ENCODE measurements at regions not wholly inside any gene's neighbourhood (a gene's known extent, or its start where the extent isn't known, plus 50 kb on each side); places are given as distances from the start of the nearest gene placed in this dataset.

- Mint-ChIP-seq H3K4me3 (no peak overlapping the region), H3K4me1 (ENCODE audit: low read depth) (no peaks in the 10 kb centered on the region), H3K27me3 (peaks cover 2% of the 10 kb centered on the region), H3K36me3 (ENCODE audit: low read depth) (no peaks in the 10 kb centered on the region), H3K27ac (no peak overlapping the region), H3K9me3 (no peaks in the 10 kb centered on the region)
- intact Hi-C loops (cut with micrococcal nuclease) = no loop called here
Observed at GRCh38 chr14:94717808-94718207, 52.1 kb downstream of the GSC start.

GRCh38 chr14:94716976-94717375 lies 52.9 kb downstream of the GSC start:
- no peaks in the 10 kb centered on the region for H3K36me3 Mint-ChIP-seq (ENCODE audit: low read depth)
- H3K27me3 Mint-ChIP-seq = peaks cover 3% of the 10 kb centered on the region
- no peaks in the 10 kb centered on the region for H3K4me1 Mint-ChIP-seq (ENCODE audit: low read depth)
- intact Hi-C loops (cut with micrococcal nuclease) = no loop called here
- H3K27ac Mint-ChIP-seq = no peak overlapping the region
- no peaks in the 10 kb centered on the region for H3K9me3 Mint-ChIP-seq
- H3K4me3 Mint-ChIP-seq = no peak overlapping the region

- Mint-ChIP-seq H3K4me3 (no peak overlapping the region), H3K9me3 (no peaks in the 10 kb centered on the region), H3K27me3 (peaks cover 6% of the 10 kb centered on the region), H3K4me1 (ENCODE audit: low read depth) (no peaks in the 10 kb centered on the region), H3K36me3 (ENCODE audit: low read depth) (no peaks in the 10 kb centered on the region), H3K27ac (no peak overlapping the region)
- intact Hi-C loops (cut with micrococcal nuclease) = no loop called here
Observed at GRCh38 chr14:94713115-94713514, 56.8 kb downstream of the GSC start.

- Mint-ChIP-seq H3K4me3 (no peak overlapping the region), H3K27me3 (peaks cover 10% of the 10 kb centered on the region), H3K9me3 (no peaks in the 10 kb centered on the region), H3K4me1 (ENCODE audit: low read depth) (no peaks in the 10 kb centered on the region), H3K27ac (no peak overlapping the region), H3K36me3 (ENCODE audit: low read depth) (no peaks in the 10 kb centered on the region)
- intact Hi-C loops (cut with micrococcal nuclease) = no loop called here
Observed at GRCh38 chr14:94710731-94711130, 59.2 kb downstream of the GSC start.

GRCh38 chr14:94707494-94707893 lies 62.4 kb downstream of the GSC start:
- H3K27ac Mint-ChIP-seq = no peak overlapping the region
- H3K4me3 Mint-ChIP-seq = no peak overlapping the region
- H3K4me1 Mint-ChIP-seq (ENCODE audit: low read depth) = no peaks in the 10 kb centered on the region
- no peaks in the 10 kb centered on the region for H3K36me3 Mint-ChIP-seq (ENCODE audit: low read depth)
- intact Hi-C loops (cut with micrococcal nuclease) = no loop called here
- H3K9me3 Mint-ChIP-seq = no peaks in the 10 kb centered on the region
- H3K27me3 Mint-ChIP-seq = peaks cover 7% of the 10 kb centered on the region

GRCh38 chr14:94706133-94706532 lies 63.8 kb downstream of the GSC start:
- Mint-ChIP-seq H3K9me3 (no peaks in the 10 kb centered on the region), H3K27ac (no peak overlapping the region), H3K36me3 (ENCODE audit: low read depth) (no peaks in the 10 kb centered on the region), H3K4me3 (no peak overlapping the region), H3K27me3 (peaks cover 6% of the 10 kb centered on the region), H3K4me1 (ENCODE audit: low read depth) (no peaks in the 10 kb centered on the region)
- intact Hi-C loops (cut with micrococcal nuclease) = no loop called here

GRCh38 chr14:94702629-94703028 lies 67.3 kb downstream of the GSC start:
- Mint-ChIP-seq H3K9me3 (no peaks in the 10 kb centered on the region), H3K4me3 (no peak overlapping the region), H3K4me1 (ENCODE audit: low read depth) (no peaks in the 10 kb centered on the region), H3K27me3 (peaks cover 6% of the 10 kb centered on the region), H3K27ac (no peak overlapping the region), H3K36me3 (ENCODE audit: low read depth) (no peaks in the 10 kb centered on the region)
- intact Hi-C loops (cut with micrococcal nuclease) = no loop called here

GRCh38 chr14:94701861-94702370 lies 68.0 kb downstream of the GSC start:
- Mint-ChIP-seq H3K4me1 (ENCODE audit: low read depth) (no peaks in the 10 kb centered on the region), H3K27ac (no peak overlapping the region), H3K4me3 (no peak overlapping the region), H3K36me3 (ENCODE audit: low read depth) (no peaks in the 10 kb centered on the region), H3K27me3 (peaks cover 5% of the 10 kb centered on the region), H3K9me3 (no peaks in the 10 kb centered on the region)
- intact Hi-C loops (cut with micrococcal nuclease) = no loop called here

GRCh38 chr14:94700336-94700735 lies 69.6 kb downstream of the GSC start:
- intact Hi-C loops (cut with micrococcal nuclease) = no loop called here
- H3K9me3 Mint-ChIP-seq = no peaks in the 10 kb centered on the region
- H3K4me3 Mint-ChIP-seq = no peak overlapping the region
- no peaks in the 10 kb centered on the region for H3K36me3 Mint-ChIP-seq (ENCODE audit: low read depth)
- no peaks in the 10 kb centered on the region for H3K4me1 Mint-ChIP-seq (ENCODE audit: low read depth)
- no peak overlapping the region for H3K27ac Mint-ChIP-seq
- peaks cover 5% of the 10 kb centered on the region for H3K27me3 Mint-ChIP-seq

- H3K9me3 Mint-ChIP-seq = no peaks in the 10 kb centered on the region
- H3K27me3 Mint-ChIP-seq = peaks cover 5% of the 10 kb centered on the region
- no peaks in the 10 kb centered on the region for H3K36me3 Mint-ChIP-seq (ENCODE audit: low read depth)
- no peak overlapping the region for H3K4me3 Mint-ChIP-seq
- intact Hi-C loops (cut with micrococcal nuclease) = no loop called here
- no peaks in the 10 kb centered on the region for H3K4me1 Mint-ChIP-seq (ENCODE audit: low read depth)
- no peak overlapping the region for H3K27ac Mint-ChIP-seq
Observed at GRCh38 chr14:94699831-94700230, 70.1 kb downstream of the GSC start.

- H3K4me1 Mint-ChIP-seq (ENCODE audit: low read depth) = no peaks in the 10 kb centered on the region
- intact Hi-C loops (cut with micrococcal nuclease) = no loop called here
- no peaks in the 10 kb centered on the region for H3K36me3 Mint-ChIP-seq (ENCODE audit: low read depth)
- no peak overlapping the region for H3K27ac Mint-ChIP-seq
- peaks cover 5% of the 10 kb centered on the region for H3K27me3 Mint-ChIP-seq
- H3K4me3 Mint-ChIP-seq = no peak overlapping the region
- H3K9me3 Mint-ChIP-seq = no peaks in the 10 kb centered on the region
Observed at GRCh38 chr14:94697773-94698556, 71.9 kb downstream of the GSC start.

- Mint-ChIP-seq H3K27me3 (peaks cover 10% of the 10 kb centered on the region), H3K9me3 (no peaks in the 10 kb centered on the region), H3K36me3 (ENCODE audit: low read depth) (no peaks in the 10 kb centered on the region), H3K4me3 (no peak overlapping the region), H3K27ac (no peak overlapping the region), H3K4me1 (ENCODE audit: low read depth) (no peaks in the 10 kb centered on the region)
- intact Hi-C loops (cut with micrococcal nuclease) = no loop called here
Observed at GRCh38 chr14:94696518-94696917, 73.4 kb downstream of the GSC start.

GRCh38 chr14:94695231-94695630 lies 74.7 kb downstream of the GSC start:
- intact Hi-C loops (cut with micrococcal nuclease) = no loop called here
- Mint-ChIP-seq H3K9me3 (no peaks in the 10 kb centered on the region), H3K27me3 (peaks cover 21% of the 10 kb centered on the region), H3K36me3 (ENCODE audit: low read depth) (no peaks in the 10 kb centered on the region), H3K4me1 (ENCODE audit: low read depth) (peaks cover 1% of the 10 kb centered on the region), H3K4me3 (no peak overlapping the region), H3K27ac (no peak overlapping the region)

GRCh38 chr14:94691660-94692034 lies 78.3 kb downstream of the GSC start:
- intact Hi-C loops (cut with micrococcal nuclease) = no loop called here
- Mint-ChIP-seq H3K27me3 (peaks cover 37% of the 10 kb centered on the region), H3K36me3 (ENCODE audit: low read depth) (no peaks in the 10 kb centered on the region), H3K4me3 (no peak overlapping the region), H3K4me1 (ENCODE audit: low read depth) (peaks cover 5% of the 10 kb centered on the region), H3K27ac (no peak overlapping the region), H3K9me3 (no peaks in the 10 kb centered on the region)
